GM23338 (cell line): ENCODE measurements at regions not wholly inside any gene's neighbourhood (a gene's known extent, or its start where the extent isn't known, plus 50 kb on each side); places are given as distances from the start of the nearest gene placed in this dataset.

ENCODE experiments used
- ATAC-seq: fragments of 200-7000 bp; cut with Tn5 transposase; 3 replicates; pipeline ENCODE4 v1.9.1; 2020
- DNase-seq: peaks from one replicate; pipeline ENCODE4 v3.0.0-alpha.2; 2015; ENCODE audit warnings: low spot score
- H2AFZ ChIP-seq: fragments of 200-600 bp; sonication (generic); 2 replicates; pipeline ENCODE4 v1.8.0; 2016; ENCODE audit warnings: antibody characterized with exemption, mild to moderate bottlenecking, moderate library complexity
- H3F3A ChIP-seq: fragments of 200-600 bp; sonication (generic); replicated peaks from 2 replicates; pipeline ENCODE4 v1.8.0; 2017; ENCODE audit warnings: antibody characterized with exemption, mixed run types, low read depth
- H3K27ac ChIP-seq: fragments of 200-600 bp; sonication (generic); 2 replicates; pipeline ENCODE4 v1.6.1; 2016; ENCODE audit warnings: low read depth
- H3K27me3 ChIP-seq: fragments of 200-600 bp; sonication (generic); 2 replicates; pipeline ENCODE4 v1.8.0; 2016; ENCODE audit warnings: mild to moderate bottlenecking, mixed run types, moderate library complexity; ENCODE audit not compliant: insufficient read depth
- H3K36me3 ChIP-seq: fragments of 200-600 bp; sonication (generic); 2 replicates; pipeline ENCODE4 v1.8.0; 2016; ENCODE audit warnings: mild to moderate bottlenecking; ENCODE audit not compliant: insufficient read depth
- H3K4me1 ChIP-seq: fragments of 200-600 bp; sonication (generic); 2 replicates; pipeline ENCODE4 v1.8.0; 2016; ENCODE audit warnings: mild to moderate bottlenecking, moderate library complexity; ENCODE audit not compliant: insufficient read depth
- H3K4me2 ChIP-seq: fragments of 200-600 bp; sonication (generic); 2 replicates; pipeline ENCODE4 v1.7.1; 2017; ENCODE audit warnings: mixed run types
- H3K4me3 ChIP-seq: fragments of 200-600 bp; sonication (generic); 2 replicates; pipeline ENCODE4 v1.6.1; 2016; ENCODE audit warnings: mixed run types
- H3K79me2 ChIP-seq: fragments of 200-600 bp; sonication (generic); replicated peaks from 2 replicates; pipeline ENCODE4 v1.8.0; 2017; ENCODE audit warnings: mild to moderate bottlenecking; ENCODE audit not compliant: insufficient read depth
- H3K9me2 ChIP-seq: fragments of 200-600 bp; sonication (generic); 2 replicates; pipeline ENCODE4 v1.8.0; 2017; ENCODE audit not compliant: insufficient read depth
- H4K20me1 ChIP-seq: fragments of 200-600 bp; sonication (generic); replicated peaks from 2 replicates; pipeline ENCODE4 v1.8.0; 2017; ENCODE audit warnings: mild to moderate bottlenecking; ENCODE audit not compliant: insufficient read depth
- H3K27ac Mint-ChIP-seq: 2 replicates; pipeline ENCODE4 v1.8.0; 2020; ENCODE audit warnings: inconsistent platforms, mild to moderate bottlenecking, moderate library complexity, mixed read lengths
- H3K27me3 Mint-ChIP-seq: 3 replicates; pipeline ENCODE4 v1.8.0; 2022; ENCODE audit warnings: low read depth, mild to moderate bottlenecking, moderate library complexity, mixed read lengths, inconsistent platforms; ENCODE audit not compliant: insufficient read depth, poor library complexity
- H3K36me3 Mint-ChIP-seq: 3 replicates; pipeline ENCODE4 v1.8.0; 2021; ENCODE audit warnings: low read depth, mild to moderate bottlenecking, inconsistent platforms, moderate library complexity, mixed read lengths
- H3K4me1 Mint-ChIP-seq: 3 replicates; pipeline ENCODE4 v1.8.0; 2020; ENCODE audit warnings: mild to moderate bottlenecking, inconsistent platforms, mixed read lengths
- H3K4me3 Mint-ChIP-seq: 3 replicates; pipeline ENCODE4 v1.8.0; 2021; ENCODE audit warnings: moderate library complexity, mild to moderate bottlenecking, inconsistent platforms, mixed read lengths
- H3K9me3 Mint-ChIP-seq: 3 replicates; pipeline ENCODE4 v1.8.0; 2020; ENCODE audit warnings: moderate library complexity, mild to moderate bottlenecking, inconsistent platforms, mixed read lengths
- CREB1 ChIP-seq: fragments of 250-450 bp; sonication (Bioruptor Pico); IDR thresholded peaks from 2 replicates; pipeline ENCODE4 v1.5.0; 2020; ENCODE audit warnings: low read depth, mild to moderate bottlenecking, moderate library complexity
- EZH2 ChIP-seq: fragments of 200-600 bp; sonication (generic); IDR thresholded peaks from one replicate; pipeline ENCODE4 v1.8.0; 2017; ENCODE audit warnings: antibody characterized with exemption, mild to moderate bottlenecking, low read depth; ENCODE audit not compliant: unreplicated experiment
- EZH2phosphoT487 ChIP-seq: fragments of 200-600 bp; sonication (generic); IDR thresholded peaks from one replicate; pipeline ENCODE4 v1.8.1; 2018; ENCODE audit warnings: antibody characterized with exemption; ENCODE audit not compliant: unreplicated experiment
- JUNB ChIP-seq: IDR thresholded peaks from one replicate; pipeline ENCODE4 v1.6.1; 2016; ENCODE audit warnings: antibody characterized with exemption; ENCODE audit not compliant: unreplicated experiment
- NANOG ChIP-seq: IDR thresholded peaks from 2 replicates; pipeline ENCODE4 v1.6.1; 2016; ENCODE audit warnings: antibody characterized with exemption, borderline replicate concordance
- POLR2AphosphoS5 ChIP-seq: IDR thresholded peaks from 2 replicates; pipeline ENCODE4 v1.6.1; 2016; ENCODE audit warnings: antibody characterized with exemption, low read depth
- STAT1 ChIP-seq: IDR thresholded peaks from one replicate; pipeline ENCODE4 v1.6.1; 2016; ENCODE audit warnings: antibody characterized with exemption; ENCODE audit not compliant: unreplicated experiment
- ZNF114 ChIP-seq: fragments of 250-450 bp; sonication (Bioruptor Pico); IDR thresholded peaks from 2 replicates; pipeline ENCODE4 v1.5.0; 2020; ENCODE audit warnings: mild to moderate bottlenecking, moderate library complexity
- ZNF331 ChIP-seq: fragments of 250-450 bp; sonication (Bioruptor Pico); IDR thresholded peaks from 2 replicates; pipeline ENCODE4 v1.5.0; 2020; ENCODE audit warnings: low read depth, mild to moderate bottlenecking, moderate library complexity
- TF ChIP-seq, protein P1 (sequence below): IDR thresholded peaks from one replicate; pipeline ENCODE4 v1.6.1; 2018; ENCODE audit warnings: antibody characterized with exemption; ENCODE audit not compliant: unreplicated experiment
- TF ChIP-seq, protein P2 (sequence below), 2 experiments: fragments of 200-600 bp in 1 of 2; sonication (generic) in 1 of 2; conservative IDR thresholded peaks; 2 replicates each; pipeline versions ENCODE4 v1.5.1 to v1.6.1; 2016 to 2017; ENCODE audit warnings: antibody characterized with exemption in 2 of 2, low read depth in 2 of 2, mild to moderate bottlenecking in 2 of 2, moderate library complexity in 1 of 2
- TF ChIP-seq, protein P3 (sequence below): IDR thresholded peaks from 2 replicates; pipeline ENCODE4 v1.6.1; 2016; ENCODE audit warnings: antibody characterized with exemption
- TF ChIP-seq, protein P4 (sequence below): fragments of 250-450 bp; sonication (Bioruptor Pico); IDR thresholded peaks from 2 replicates; pipeline ENCODE4 v1.5.0; 2020; ENCODE audit warnings: mild to moderate bottlenecking, moderate library complexity

DNA sequence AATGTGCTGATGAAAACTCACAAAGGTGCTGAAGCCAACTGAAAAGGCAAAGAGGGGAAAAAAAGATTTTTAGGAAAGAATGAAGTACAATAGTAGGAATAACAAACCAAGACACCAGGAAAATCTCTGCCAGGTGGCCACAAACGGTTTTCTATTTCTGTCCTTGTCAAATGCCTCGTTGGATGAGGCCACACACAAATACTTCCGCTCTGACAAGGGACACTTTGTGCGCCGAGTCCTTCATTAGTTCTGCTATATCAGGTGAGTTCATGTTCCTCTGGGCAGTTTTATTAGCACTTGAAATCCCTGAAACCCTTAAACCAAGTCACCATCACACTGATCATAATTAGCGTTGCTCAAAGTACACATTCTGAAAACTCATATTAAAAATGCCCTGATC lies 373.1 kb downstream of the VPS13C start:
- Histone ChIP-seq H3K27me3 (no peaks in the 10 kb centered on the region), H3K4me1 (no peaks in the 10 kb centered on the region), H3K4me3 (no peak overlapping the region), H3K79me2 (no peaks in the 10 kb centered on the region), H2AFZ (peak overlapping the region; percentile 63; the same call in 1 of the 2 replicates), H3K36me3 (no peaks in the 10 kb centered on the region), H3K27ac (no peak overlapping the region), H3K9me2 (peaks cover 22% of the 10 kb centered on the region; the same call in 1 of the 2 replicates), H4K20me1 (no peaks in the 10 kb centered on the region), H3F3A (no peaks in the 10 kb centered on the region), H3K4me2 (no peak overlapping the region)
- H3K4me1 Mint-ChIP-seq: peaks cover 12% of the 10 kb centered on the region
- H3K9me3 Mint-ChIP-seq: peaks cover 3% of the 10 kb centered on the region; the same call in 1 of the 3 replicates
- peaks cover 4% of the 10 kb centered on the region for H3K27me3 Mint-ChIP-seq
- no peak overlapping the region for H3K4me3 Mint-ChIP-seq
- H3K36me3 Mint-ChIP-seq: no peaks in the 10 kb centered on the region; the same call in 2 of the 3 replicates
- DNase-seq: no peak
- TF ChIP-seq, protein P1, sequence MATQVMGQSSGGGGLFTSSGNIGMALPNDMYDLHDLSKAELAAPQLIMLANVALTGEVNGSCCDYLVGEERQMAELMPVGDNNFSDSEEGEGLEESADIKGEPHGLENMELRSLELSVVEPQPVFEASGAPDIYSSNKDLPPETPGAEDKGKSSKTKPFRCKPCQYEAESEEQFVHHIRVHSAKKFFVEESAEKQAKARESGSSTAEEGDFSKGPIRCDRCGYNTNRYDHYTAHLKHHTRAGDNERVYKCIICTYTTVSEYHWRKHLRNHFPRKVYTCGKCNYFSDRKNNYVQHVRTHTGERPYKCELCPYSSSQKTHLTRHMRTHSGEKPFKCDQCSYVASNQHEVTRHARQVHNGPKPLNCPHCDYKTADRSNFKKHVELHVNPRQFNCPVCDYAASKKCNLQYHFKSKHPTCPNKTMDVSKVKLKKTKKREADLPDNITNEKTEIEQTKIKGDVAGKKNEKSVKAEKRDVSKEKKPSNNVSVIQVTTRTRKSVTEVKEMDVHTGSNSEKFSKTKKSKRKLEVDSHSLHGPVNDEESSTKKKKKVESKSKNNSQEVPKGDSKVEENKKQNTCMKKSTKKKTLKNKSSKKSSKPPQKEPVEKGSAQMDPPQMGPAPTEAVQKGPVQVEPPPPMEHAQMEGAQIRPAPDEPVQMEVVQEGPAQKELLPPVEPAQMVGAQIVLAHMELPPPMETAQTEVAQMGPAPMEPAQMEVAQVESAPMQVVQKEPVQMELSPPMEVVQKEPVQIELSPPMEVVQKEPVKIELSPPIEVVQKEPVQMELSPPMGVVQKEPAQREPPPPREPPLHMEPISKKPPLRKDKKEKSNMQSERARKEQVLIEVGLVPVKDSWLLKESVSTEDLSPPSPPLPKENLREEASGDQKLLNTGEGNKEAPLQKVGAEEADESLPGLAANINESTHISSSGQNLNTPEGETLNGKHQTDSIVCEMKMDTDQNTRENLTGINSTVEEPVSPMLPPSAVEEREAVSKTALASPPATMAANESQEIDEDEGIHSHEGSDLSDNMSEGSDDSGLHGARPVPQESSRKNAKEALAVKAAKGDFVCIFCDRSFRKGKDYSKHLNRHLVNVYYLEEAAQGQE: no peak
- TF ChIP-seq, protein P2, sequence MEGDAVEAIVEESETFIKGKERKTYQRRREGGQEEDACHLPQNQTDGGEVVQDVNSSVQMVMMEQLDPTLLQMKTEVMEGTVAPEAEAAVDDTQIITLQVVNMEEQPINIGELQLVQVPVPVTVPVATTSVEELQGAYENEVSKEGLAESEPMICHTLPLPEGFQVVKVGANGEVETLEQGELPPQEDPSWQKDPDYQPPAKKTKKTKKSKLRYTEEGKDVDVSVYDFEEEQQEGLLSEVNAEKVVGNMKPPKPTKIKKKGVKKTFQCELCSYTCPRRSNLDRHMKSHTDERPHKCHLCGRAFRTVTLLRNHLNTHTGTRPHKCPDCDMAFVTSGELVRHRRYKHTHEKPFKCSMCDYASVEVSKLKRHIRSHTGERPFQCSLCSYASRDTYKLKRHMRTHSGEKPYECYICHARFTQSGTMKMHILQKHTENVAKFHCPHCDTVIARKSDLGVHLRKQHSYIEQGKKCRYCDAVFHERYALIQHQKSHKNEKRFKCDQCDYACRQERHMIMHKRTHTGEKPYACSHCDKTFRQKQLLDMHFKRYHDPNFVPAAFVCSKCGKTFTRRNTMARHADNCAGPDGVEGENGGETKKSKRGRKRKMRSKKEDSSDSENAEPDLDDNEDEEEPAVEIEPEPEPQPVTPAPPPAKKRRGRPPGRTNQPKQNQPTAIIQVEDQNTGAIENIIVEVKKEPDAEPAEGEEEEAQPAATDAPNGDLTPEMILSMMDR (conservative IDR thresholded peaks at IDR 0.05; ENCODE audit: low read depth in 2 of 2): no peak
- TF ChIP-seq ZNF331 (no peak), EZH2phosphoT487 (no peak), JUNB (no peak), EZH2 (no peak), POLR2AphosphoS5 (no peak), NANOG (no peak), ZNF114 (CRISPR knock-in tag) (no peak), CREB1 (no peak), STAT1 (no peak)
- TF ChIP-seq, protein P3, sequence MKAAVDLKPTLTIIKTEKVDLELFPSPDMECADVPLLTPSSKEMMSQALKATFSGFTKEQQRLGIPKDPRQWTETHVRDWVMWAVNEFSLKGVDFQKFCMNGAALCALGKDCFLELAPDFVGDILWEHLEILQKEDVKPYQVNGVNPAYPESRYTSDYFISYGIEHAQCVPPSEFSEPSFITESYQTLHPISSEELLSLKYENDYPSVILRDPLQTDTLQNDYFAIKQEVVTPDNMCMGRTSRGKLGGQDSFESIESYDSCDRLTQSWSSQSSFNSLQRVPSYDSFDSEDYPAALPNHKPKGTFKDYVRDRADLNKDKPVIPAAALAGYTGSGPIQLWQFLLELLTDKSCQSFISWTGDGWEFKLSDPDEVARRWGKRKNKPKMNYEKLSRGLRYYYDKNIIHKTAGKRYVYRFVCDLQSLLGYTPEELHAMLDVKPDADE: no peak
- TF ChIP-seq, protein P4, sequence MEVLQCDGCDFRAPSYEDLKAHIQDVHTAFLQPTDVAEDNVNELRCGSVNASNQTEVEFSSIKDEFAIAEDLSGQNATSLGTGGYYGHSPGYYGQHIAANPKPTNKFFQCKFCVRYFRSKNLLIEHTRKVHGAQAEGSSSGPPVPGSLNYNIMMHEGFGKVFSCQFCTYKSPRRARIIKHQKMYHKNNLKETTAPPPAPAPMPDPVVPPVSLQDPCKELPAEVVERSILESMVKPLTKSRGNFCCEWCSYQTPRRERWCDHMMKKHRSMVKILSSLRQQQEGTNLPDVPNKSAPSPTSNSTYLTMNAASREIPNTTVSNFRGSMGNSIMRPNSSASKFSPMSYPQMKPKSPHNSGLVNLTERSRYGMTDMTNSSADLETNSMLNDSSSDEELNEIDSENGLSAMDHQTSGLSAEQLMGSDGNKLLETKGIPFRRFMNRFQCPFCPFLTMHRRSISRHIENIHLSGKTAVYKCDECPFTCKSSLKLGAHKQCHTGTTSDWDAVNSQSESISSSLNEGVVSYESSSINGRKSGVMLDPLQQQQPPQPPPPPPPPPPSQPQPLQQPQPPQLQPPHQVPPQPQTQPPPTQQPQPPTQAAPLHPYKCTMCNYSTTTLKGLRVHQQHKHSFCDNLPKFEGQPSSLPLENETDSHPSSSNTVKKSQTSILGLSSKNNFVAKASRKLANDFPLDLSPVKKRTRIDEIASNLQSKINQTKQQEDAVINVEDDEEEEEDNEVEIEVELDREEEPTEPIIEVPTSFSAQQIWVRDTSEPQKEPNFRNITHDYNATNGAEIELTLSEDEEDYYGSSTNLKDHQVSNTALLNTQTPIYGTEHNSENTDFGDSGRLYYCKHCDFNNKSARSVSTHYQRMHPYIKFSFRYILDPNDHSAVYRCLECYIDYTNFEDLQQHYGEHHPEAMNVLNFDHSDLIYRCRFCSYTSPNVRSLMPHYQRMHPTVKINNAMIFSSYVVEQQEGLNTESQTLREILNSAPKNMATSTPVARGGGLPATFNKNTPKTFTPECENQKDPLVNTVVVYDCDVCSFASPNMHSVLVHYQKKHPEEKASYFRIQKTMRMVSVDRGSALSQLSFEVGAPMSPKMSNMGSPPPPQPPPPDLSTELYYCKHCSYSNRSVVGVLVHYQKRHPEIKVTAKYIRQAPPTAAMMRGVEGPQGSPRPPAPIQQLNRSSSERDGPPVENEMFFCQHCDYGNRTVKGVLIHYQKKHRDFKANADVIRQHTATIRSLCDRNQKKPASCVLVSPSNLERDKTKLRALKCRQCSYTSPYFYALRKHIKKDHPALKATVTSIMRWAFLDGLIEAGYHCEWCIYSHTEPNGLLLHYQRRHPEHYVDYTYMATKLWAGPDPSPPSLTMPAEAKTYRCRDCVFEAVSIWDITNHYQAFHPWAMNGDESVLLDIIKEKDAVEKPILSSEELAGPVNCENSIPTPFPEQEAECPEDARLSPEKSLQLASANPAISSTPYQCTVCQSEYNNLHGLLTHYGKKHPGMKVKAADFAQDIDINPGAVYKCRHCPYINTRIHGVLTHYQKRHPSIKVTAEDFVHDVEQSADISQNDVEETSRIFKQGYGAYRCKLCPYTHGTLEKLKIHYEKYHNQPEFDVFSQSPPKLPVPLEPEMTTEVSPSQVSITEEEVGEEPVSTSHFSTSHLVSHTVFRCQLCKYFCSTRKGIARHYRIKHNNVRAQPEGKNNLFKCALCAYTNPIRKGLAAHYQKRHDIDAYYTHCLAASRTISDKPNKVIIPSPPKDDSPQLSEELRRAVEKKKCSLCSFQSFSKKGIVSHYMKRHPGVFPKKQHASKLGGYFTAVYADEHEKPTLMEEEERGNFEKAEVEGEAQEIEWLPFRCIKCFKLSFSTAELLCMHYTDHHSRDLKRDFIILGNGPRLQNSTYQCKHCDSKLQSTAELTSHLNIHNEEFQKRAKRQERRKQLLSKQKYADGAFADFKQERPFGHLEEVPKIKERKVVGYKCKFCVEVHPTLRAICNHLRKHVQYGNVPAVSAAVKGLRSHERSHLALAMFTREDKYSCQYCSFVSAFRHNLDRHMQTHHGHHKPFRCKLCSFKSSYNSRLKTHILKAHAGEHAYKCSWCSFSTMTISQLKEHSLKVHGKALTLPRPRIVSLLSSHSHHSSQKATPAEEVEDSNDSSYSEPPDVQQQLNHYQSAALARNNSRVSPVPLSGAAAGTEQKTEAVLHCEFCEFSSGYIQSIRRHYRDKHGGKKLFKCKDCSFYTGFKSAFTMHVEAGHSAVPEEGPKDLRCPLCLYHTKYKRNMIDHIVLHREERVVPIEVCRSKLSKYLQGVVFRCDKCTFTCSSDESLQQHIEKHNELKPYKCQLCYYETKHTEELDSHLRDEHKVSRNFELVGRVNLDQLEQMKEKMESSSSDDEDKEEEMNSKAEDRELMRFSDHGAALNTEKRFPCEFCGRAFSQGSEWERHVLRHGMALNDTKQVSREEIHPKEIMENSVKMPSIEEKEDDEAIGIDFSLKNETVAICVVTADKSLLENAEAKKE (CRISPR knock-in tag): no peak
- no peak overlapping the region for H3K27ac Mint-ChIP-seq
- no peak for ATAC-seq
